ENCODE measurements at regions not wholly inside any gene's neighbourhood (a gene's known extent, or its start where the extent isn't known, plus 50 kb on each side); places are given as distances from the start of the nearest gene placed in this dataset.

DNA sequence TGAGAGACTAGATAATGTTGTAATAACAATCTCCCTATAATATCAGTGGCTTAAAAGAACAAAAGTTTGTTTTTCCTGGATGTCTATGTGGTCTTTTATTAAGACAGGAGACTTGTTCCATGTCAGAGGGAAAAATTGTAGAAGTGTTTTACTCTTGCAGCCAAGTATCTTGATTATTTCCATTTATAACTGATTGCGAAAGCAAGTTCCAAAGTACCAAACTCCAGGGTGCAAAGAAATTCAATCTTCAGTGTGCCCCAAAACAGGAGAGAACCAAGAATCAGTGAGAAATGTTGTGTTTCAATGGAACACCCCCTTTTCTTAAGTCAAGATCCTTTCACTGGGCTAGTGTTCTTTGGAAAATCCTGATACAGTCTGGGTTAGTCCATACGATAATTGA lies 624.4 kb upstream of the BCHE start:
- no peaks in the 10 kb centered on the region for H3K36me3 Mint-ChIP-seq (ENCODE audit: low read depth)
- H3K4me1 Mint-ChIP-seq (ENCODE audit: low read depth): no peaks in the 10 kb centered on the region
- H3K9me3 Mint-ChIP-seq: peaks cover 5% of the 10 kb centered on the region
- DNase-seq (ENCODE audit: low spot score): no peak
- no peaks in the 10 kb centered on the region for H3K27me3 Mint-ChIP-seq (ENCODE audit: low read depth)
- no peak overlapping the region for H3K27ac Mint-ChIP-seq
- no peak overlapping the region for H3K4me3 Mint-ChIP-seq

- DNase-seq (ENCODE audit: low spot score): no peak
- no peaks in the 10 kb centered on the region for H3K27me3 Mint-ChIP-seq (ENCODE audit: low read depth)
- H3K4me3 Mint-ChIP-seq: no peak overlapping the region
- H3K4me1 Mint-ChIP-seq (ENCODE audit: low read depth): no peaks in the 10 kb centered on the region
- H3K27ac Mint-ChIP-seq: no peak overlapping the region
- H3K36me3 Mint-ChIP-seq (ENCODE audit: low read depth): no peaks in the 10 kb centered on the region
- peaks cover 9% of the 10 kb centered on the region for H3K9me3 Mint-ChIP-seq
Measured at GRCh38 chr3:166457382-166457781, 620.2 kb upstream of the BCHE start.

DNA sequence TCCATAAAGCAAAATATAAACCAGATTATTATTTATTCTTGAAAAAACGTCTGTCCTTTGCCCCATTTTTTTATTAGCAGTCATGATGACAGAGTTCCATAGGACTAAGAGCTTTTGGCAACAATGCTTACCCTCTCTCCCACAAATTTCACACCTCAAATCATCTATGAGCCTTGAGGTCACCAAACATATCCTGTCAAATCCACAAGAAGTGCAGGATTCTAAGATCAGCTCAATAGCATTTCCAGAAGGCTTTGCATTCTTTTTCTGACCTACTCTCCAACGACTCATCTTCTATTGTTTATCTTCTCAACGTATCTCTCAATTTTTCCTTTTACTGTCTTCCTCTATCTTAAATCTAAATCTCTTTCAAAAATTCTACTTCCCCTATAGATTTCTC lies 619.1 kb upstream of the BCHE start:
- no peaks in the 10 kb centered on the region for H3K27me3 Mint-ChIP-seq (ENCODE audit: low read depth)
- H3K4me1 Mint-ChIP-seq (ENCODE audit: low read depth): no peaks in the 10 kb centered on the region
- no peak overlapping the region for H3K27ac Mint-ChIP-seq
- no peak for DNase-seq (ENCODE audit: low spot score)
- H3K9me3 Mint-ChIP-seq: peaks cover 12% of the 10 kb centered on the region
- H3K4me3 Mint-ChIP-seq: no peak overlapping the region
- no peaks in the 10 kb centered on the region for H3K36me3 Mint-ChIP-seq (ENCODE audit: low read depth)

GRCh38 chr3:166455744-166456143 lies 618.5 kb upstream of the BCHE start:
- Mint-ChIP-seq H3K4me1 (ENCODE audit: low read depth) (no peaks in the 10 kb centered on the region), H3K36me3 (ENCODE audit: low read depth) (no peaks in the 10 kb centered on the region), H3K9me3 (peaks cover 12% of the 10 kb centered on the region), H3K27me3 (ENCODE audit: low read depth) (no peaks in the 10 kb centered on the region), H3K27ac (no peak overlapping the region), H3K4me3 (no peak overlapping the region)
- DNase-seq (ENCODE audit: low spot score): no peak

DNA sequence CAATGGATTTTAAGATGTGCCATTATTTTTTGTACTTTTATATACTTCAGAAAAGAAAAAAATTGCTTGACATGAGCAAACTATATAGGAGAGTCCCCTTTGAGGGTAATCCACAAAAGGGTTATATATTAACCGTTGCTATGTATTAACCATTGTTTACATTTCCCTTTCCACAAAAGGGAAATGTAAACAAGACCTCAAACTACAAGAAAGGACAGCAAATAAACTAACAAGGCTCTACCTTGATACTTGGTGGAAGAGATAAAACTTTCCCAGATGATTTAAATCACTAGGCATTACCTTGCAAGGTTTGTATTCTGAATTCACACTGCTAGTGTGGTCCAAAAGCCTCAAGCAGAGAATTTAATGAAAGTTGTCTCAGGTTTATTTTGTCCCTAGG lies 616.3 kb upstream of the BCHE start:
- no peak for DNase-seq (ENCODE audit: low spot score)
- Mint-ChIP-seq H3K27me3 (ENCODE audit: low read depth) (no peaks in the 10 kb centered on the region), H3K36me3 (ENCODE audit: low read depth) (no peaks in the 10 kb centered on the region), H3K4me3 (no peak overlapping the region), H3K27ac (no peak overlapping the region), H3K4me1 (ENCODE audit: low read depth) (no peaks in the 10 kb centered on the region), H3K9me3 (peaks cover 12% of the 10 kb centered on the region)

- no peak overlapping the region for H3K27ac Mint-ChIP-seq
- H3K9me3 Mint-ChIP-seq: peaks cover 7% of the 10 kb centered on the region
- H3K27me3 Mint-ChIP-seq (ENCODE audit: low read depth): no peaks in the 10 kb centered on the region
- H3K4me1 Mint-ChIP-seq (ENCODE audit: low read depth): no peaks in the 10 kb centered on the region
- no peak for DNase-seq (ENCODE audit: low spot score)
- H3K36me3 Mint-ChIP-seq (ENCODE audit: low read depth): no peaks in the 10 kb centered on the region
- H3K4me3 Mint-ChIP-seq: no peak overlapping the region
Measured at GRCh38 chr3:166451997-166452396, 614.8 kb upstream of the BCHE start.

DNA sequence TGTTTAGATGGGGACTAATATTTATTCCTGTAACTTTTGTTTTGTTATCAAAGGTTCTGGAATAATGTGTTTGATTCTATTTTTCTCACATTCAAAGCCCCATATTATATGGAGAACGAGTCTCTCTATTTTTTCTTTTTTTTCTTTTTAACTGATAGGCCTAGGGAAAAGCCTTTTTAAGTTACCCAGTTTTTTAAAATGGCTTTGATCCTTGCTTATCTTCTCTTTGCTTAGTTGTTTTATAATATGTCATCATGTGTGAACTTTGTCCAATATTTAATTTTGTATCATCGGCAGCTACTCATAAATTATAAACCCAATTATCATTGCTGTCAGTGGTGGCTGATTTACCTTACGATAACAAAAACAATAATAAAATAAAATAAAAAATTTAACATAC lies 610.3 kb upstream of the BCHE start:
- peaks cover 13% of the 10 kb centered on the region for H3K9me3 Mint-ChIP-seq
- H3K36me3 Mint-ChIP-seq (ENCODE audit: low read depth): no peaks in the 10 kb centered on the region
- H3K4me3 Mint-ChIP-seq: no peak overlapping the region
- no peaks in the 10 kb centered on the region for H3K4me1 Mint-ChIP-seq (ENCODE audit: low read depth)
- H3K27ac Mint-ChIP-seq: no peak overlapping the region
- no peak for DNase-seq (ENCODE audit: low spot score)
- H3K27me3 Mint-ChIP-seq (ENCODE audit: low read depth): no peaks in the 10 kb centered on the region

- no peaks in the 10 kb centered on the region for H3K4me1 Mint-ChIP-seq (ENCODE audit: low read depth)
- no peaks in the 10 kb centered on the region for H3K27me3 Mint-ChIP-seq (ENCODE audit: low read depth)
- H3K9me3 Mint-ChIP-seq: peaks cover 17% of the 10 kb centered on the region
- H3K36me3 Mint-ChIP-seq (ENCODE audit: low read depth): no peaks in the 10 kb centered on the region
- DNase-seq (ENCODE audit: low spot score): no peak
- no peak overlapping the region for H3K27ac Mint-ChIP-seq
- no peak overlapping the region for H3K4me3 Mint-ChIP-seq
Measured at GRCh38 chr3:166446986-166447385, 609.8 kb upstream of the BCHE start.

DNA sequence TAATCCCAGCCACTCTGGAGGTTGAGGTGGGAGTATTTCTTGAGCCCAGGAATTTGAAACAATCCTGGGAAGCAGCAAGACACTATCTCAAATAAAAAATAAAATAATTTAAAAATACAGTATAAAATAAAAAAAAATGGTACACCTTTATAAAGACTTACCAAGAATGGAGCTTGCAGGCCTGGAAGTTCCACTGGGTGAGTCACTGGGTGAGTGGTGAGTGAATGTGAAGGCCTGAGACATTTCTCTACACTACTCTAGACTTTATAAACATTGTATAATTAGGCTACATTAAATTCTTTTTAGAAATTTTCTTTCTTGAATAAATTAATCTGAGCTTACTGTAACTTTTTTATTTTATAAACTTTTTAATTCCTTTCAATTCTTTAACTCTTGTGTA lies 609.1 kb upstream of the BCHE start:
- Mint-ChIP-seq H3K9me3 (peaks cover 16% of the 10 kb centered on the region), H3K27me3 (ENCODE audit: low read depth) (no peaks in the 10 kb centered on the region), H3K4me1 (ENCODE audit: low read depth) (no peaks in the 10 kb centered on the region), H3K4me3 (no peak overlapping the region), H3K27ac (no peak overlapping the region), H3K36me3 (ENCODE audit: low read depth) (no peaks in the 10 kb centered on the region)
- no peak for DNase-seq (ENCODE audit: low spot score)

GRCh38 chr3:166445865-166446264 lies 608.6 kb upstream of the BCHE start:
- Mint-ChIP-seq H3K27ac (no peak overlapping the region), H3K27me3 (ENCODE audit: low read depth) (no peaks in the 10 kb centered on the region)
- DNase-seq (ENCODE audit: low spot score): no peak

GRCh38 chr3:166444756-166445155 lies 607.5 kb upstream of the BCHE start:
- DNase-seq (ENCODE audit: low spot score): no peak
- H3K27ac Mint-ChIP-seq: no peak overlapping the region
- no peak overlapping the region for H3K4me3 Mint-ChIP-seq
- no peaks in the 10 kb centered on the region for H3K36me3 Mint-ChIP-seq (ENCODE audit: low read depth)
- H3K4me1 Mint-ChIP-seq (ENCODE audit: low read depth): no peaks in the 10 kb centered on the region
- H3K27me3 Mint-ChIP-seq (ENCODE audit: low read depth): no peaks in the 10 kb centered on the region
- peaks cover 16% of the 10 kb centered on the region for H3K9me3 Mint-ChIP-seq

More at GRCh38 chr3:166445865-166446264, 608.6 kb upstream of the BCHE start:
- H3K4me3 Mint-ChIP-seq: no peak overlapping the region
- H3K4me1 Mint-ChIP-seq (ENCODE audit: low read depth): no peaks in the 10 kb centered on the region
- H3K36me3 Mint-ChIP-seq (ENCODE audit: low read depth): no peaks in the 10 kb centered on the region
- peaks cover 16% of the 10 kb centered on the region for H3K9me3 Mint-ChIP-seq

DNA sequence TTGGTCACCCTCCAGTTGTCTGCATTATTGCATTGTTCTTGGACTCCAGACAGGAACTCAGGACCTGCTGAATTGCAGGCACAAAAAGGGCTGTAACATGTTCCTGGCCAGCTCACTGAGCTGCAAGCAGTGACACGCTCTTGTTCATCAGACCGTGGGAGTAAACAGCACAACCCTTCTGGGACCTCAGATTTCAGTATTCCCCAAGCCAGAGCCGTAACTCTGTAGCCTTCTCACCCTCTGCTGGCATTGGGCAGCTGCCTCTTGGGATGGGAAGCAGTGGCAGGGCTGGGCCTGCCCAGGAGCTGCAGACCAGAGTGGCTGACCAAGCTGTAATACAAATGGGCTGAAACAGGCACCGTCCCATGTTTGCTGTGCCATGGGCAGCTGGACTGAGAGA lies 607.1 kb upstream of the BCHE start:
- no peaks in the 10 kb centered on the region for H3K36me3 Mint-ChIP-seq (ENCODE audit: low read depth)
- DNase-seq (ENCODE audit: low spot score): no peak
- no peak overlapping the region for H3K27ac Mint-ChIP-seq
- H3K4me1 Mint-ChIP-seq (ENCODE audit: low read depth): no peaks in the 10 kb centered on the region
- no peaks in the 10 kb centered on the region for H3K27me3 Mint-ChIP-seq (ENCODE audit: low read depth)
- H3K9me3 Mint-ChIP-seq: peaks cover 16% of the 10 kb centered on the region
- no peak overlapping the region for H3K4me3 Mint-ChIP-seq

GRCh38 chr3:166435469-166436057 lies 598.3 kb upstream of the BCHE start:
- H3K9me3 Mint-ChIP-seq: no peaks in the 10 kb centered on the region
- no peaks in the 10 kb centered on the region for H3K27me3 Mint-ChIP-seq (ENCODE audit: low read depth)

DNA sequence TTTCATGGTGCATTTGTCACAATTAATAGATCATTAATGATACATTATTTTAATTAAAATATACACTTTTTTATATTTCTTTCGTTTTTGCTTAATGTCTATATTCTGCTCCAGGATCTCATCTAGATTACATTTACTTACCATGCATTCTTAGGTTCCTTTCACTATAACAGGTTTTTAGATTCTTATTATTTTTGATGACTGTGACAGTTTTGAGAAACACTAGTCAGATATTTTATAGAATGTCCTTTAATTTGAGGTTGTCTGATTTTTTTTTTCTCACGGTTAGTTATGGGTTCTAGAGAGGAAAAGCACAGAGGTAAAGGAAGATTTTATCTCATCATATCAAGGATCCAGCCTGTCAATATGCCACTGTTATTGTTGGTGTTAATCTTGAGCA lies 595.8 kb upstream of the BCHE start:
- Mint-ChIP-seq H3K27ac (no peak overlapping the region), H3K4me1 (ENCODE audit: low read depth) (no peaks in the 10 kb centered on the region), H3K4me3 (no peak overlapping the region), H3K36me3 (ENCODE audit: low read depth) (no peaks in the 10 kb centered on the region), H3K27me3 (ENCODE audit: low read depth) (no peaks in the 10 kb centered on the region), H3K9me3 (peaks cover 12% of the 10 kb centered on the region)
- no peak for DNase-seq (ENCODE audit: low spot score)

More at GRCh38 chr3:166435469-166436057, 598.3 kb upstream of the BCHE start:
- Mint-ChIP-seq H3K36me3 (ENCODE audit: low read depth) (no peaks in the 10 kb centered on the region), H3K4me3 (no peak overlapping the region), H3K27ac (no peak overlapping the region), H3K4me1 (ENCODE audit: low read depth) (no peaks in the 10 kb centered on the region)
- no peak for DNase-seq (ENCODE audit: low spot score)

- Mint-ChIP-seq H3K4me1 (ENCODE audit: low read depth) (no peaks in the 10 kb centered on the region), H3K4me3 (no peak overlapping the region), H3K9me3 (peaks cover 50% of the 10 kb centered on the region), H3K36me3 (ENCODE audit: low read depth) (no peaks in the 10 kb centered on the region), H3K27me3 (ENCODE audit: low read depth) (no peaks in the 10 kb centered on the region), H3K27ac (no peak overlapping the region)
- no peak for DNase-seq (ENCODE audit: low spot score)
Measured at GRCh38 chr3:166425900-166426611, 588.8 kb upstream of the BCHE start.

Data from T-helper 2 cell treated with Interferon-gamma antibody and Interleukin-4, amounts not matched to agents 5 μg/mL and 100 μg/mL, for 36 hours (primary cell).